OCI-LY1 (cell line): ENCODE measurements at regions not wholly inside any gene's neighbourhood (a gene's known extent, or its start where the extent isn't known, plus 50 kb on each side); places are given as distances from the start of the nearest gene placed in this dataset.

Source experiments
- CTCF ChIP-seq: fragments of 200-600 bp; sonication (generic), shearing (Covaris generic); IDR thresholded peaks from 2 replicates; pipeline ENCODE4 v1.5.1; 2017; ENCODE audit warnings: mild to moderate bottlenecking, antibody characterized with exemption, low read length, moderate library complexity, mixed read lengths
- EZH2 ChIP-seq: fragments of 200-600 bp; sonication (generic), shearing (Covaris generic); IDR thresholded peaks from 2 replicates; pipeline ENCODE4 v1.8.0; 2017; ENCODE audit warnings: borderline replicate concordance, mixed run types, mild to moderate bottlenecking, antibody characterized with exemption, low read length, moderate library complexity, mixed read lengths

- TF ChIP-seq EZH2 (no peak), CTCF (no peak)
Measured at GRCh38 chr3:148265841-148266240, 431.9 kb upstream of the AGTR1 start.
